HEK293 (cell line): ENCODE measurements at regions not wholly inside any gene's neighbourhood (a gene's known extent, or its start where the extent isn't known, plus 50 kb on each side); places are given as distances from the start of the nearest gene placed in this dataset.

Experiments
- CTCF ChIA-PET: fragments of 350-600 bp; formaldehyde crosslinking; extraction: SDS; loops from one replicate; lab custom pipeline; 2021; ENCODE audit warnings: antibody characterized with exemption; lab: Yijun Ruan, JAX
- POLR2A ChIA-PET: fragments of 300-600 bp; formaldehyde crosslinking; extraction: SDS; loops from one replicate; lab custom pipeline; 2020; ENCODE audit warnings: antibody characterized with exemption, inconsistent platforms; lab: Yijun Ruan, JAX
- H3K27ac ChIP-seq: fragments of 200-500 bp; sonication (Bioruptor generic); 2 replicates; pipeline ENCODE4 v1.5.1; 2014; ENCODE audit warnings: low read depth, low read length, control low read depth, inconsistent platforms; ENCODE audit errors: extremely low read depth
- H3K36me3 ChIP-seq, 2 experiments: fragments of 200-500 bp in 1 of 2; sonication (Bioruptor generic) in 1 of 2; 1 replicate in 1 of 2; 2 replicates in 1 of 2; pipeline ENCODE4 v1.5.1; 2014 to 2017; ENCODE audit warnings: inconsistent platforms in 2 of 2, low read length in 2 of 2; ENCODE audit not compliant: control insufficient read depth in 2 of 2, insufficient read depth in 1 of 2
- H3K4me1 ChIP-seq: fragments of 200-500 bp; sonication (Bioruptor generic); 2 replicates; pipeline ENCODE4 v1.5.1; 2014; ENCODE audit warnings: mild to moderate bottlenecking, low read length, inconsistent platforms; ENCODE audit not compliant: control insufficient read depth, insufficient read depth
- H3K4me3 ChIP-seq: 2 replicates; pipeline ENCODE4 v1.5.1; 2011; ENCODE audit warnings: low read depth, mild to moderate bottlenecking, control low read depth, low read length, moderate library complexity
- H3K9me3 ChIP-seq: fragments of 200-500 bp; sonication (Bioruptor generic); 2 replicates; pipeline ENCODE4 v1.5.1; 2014; ENCODE audit warnings: low read depth, low read length, inconsistent platforms; ENCODE audit not compliant: control insufficient read depth, insufficient read depth
- ELK4 ChIP-seq: IDR thresholded peaks from 2 replicates; pipeline ENCODE4 v1.6.1; 2011; ENCODE audit warnings: mild to moderate bottlenecking, low read depth, low read length, borderline replicate concordance
- GLIS1 ChIP-seq: fragments of 450-650 bp; formaldehyde crosslinking; IDR thresholded peaks from 2 replicates; pipeline ENCODE4 v1.5.1; 2016; ENCODE audit warnings: missing biosample characterization, missing genetic modification characterization
- PRDM1 ChIP-seq: fragments of 450-650 bp; formaldehyde crosslinking; IDR thresholded peaks from 2 replicates; pipeline ENCODE4; 2016; ENCODE audit warnings: missing biosample characterization, missing genetic modification characterization
- SCRT1 ChIP-seq: fragments of 450-650 bp; formaldehyde crosslinking; IDR thresholded peaks from 2 replicates; pipeline ENCODE4 v1.5.1; 2016; ENCODE audit warnings: missing biosample characterization, missing genetic modification characterization, borderline replicate concordance
- SETDB1 ChIP-seq: IDR thresholded peaks from one replicate; pipeline ENCODE4 v1.6.1; 2017; ENCODE audit warnings: mild to moderate bottlenecking, low read length, moderate library complexity, mixed read lengths; ENCODE audit not compliant: insufficient read length
- YY2 ChIP-seq: fragments of 450-650 bp; formaldehyde crosslinking; IDR thresholded peaks from 2 replicates; pipeline ENCODE4 v1.5.1; 2016; ENCODE audit warnings: missing biosample characterization, missing genetic modification characterization
- ZBTB49 ChIP-seq: fragments of 450-650 bp; formaldehyde crosslinking; IDR thresholded peaks from 2 replicates; pipeline ENCODE4 v1.5.1; 2016; ENCODE audit warnings: missing biosample characterization, missing genetic modification characterization, low read depth
- ZBTB7A ChIP-seq: fragments of 450-650 bp; formaldehyde crosslinking; IDR thresholded peaks from 2 replicates; pipeline ENCODE4 v1.5.1; 2016; ENCODE audit warnings: low read depth, missing biosample characterization, missing genetic modification characterization
- ZNF140 ChIP-seq: fragments of 450-650 bp; formaldehyde crosslinking; IDR thresholded peaks from 2 replicates; pipeline ENCODE4 v1.5.1; 2016; ENCODE audit warnings: missing biosample characterization, missing genetic modification characterization
- ZNF19 ChIP-seq: fragments of 450-650 bp; formaldehyde crosslinking; IDR thresholded peaks from 2 replicates; pipeline ENCODE4; 2016; ENCODE audit warnings: missing biosample characterization, missing genetic modification characterization, low read depth
- ZNF274 ChIP-seq, 2 experiments: fragments of 200-500 bp in 1 of 2; fragments of 450-650 bp in 1 of 2; sonication (Bioruptor generic) in 1 of 2; formaldehyde crosslinking in 1 of 2; IDR thresholded peaks; 2 replicates each; pipeline versions ENCODE4 v1.5.1 to v1.6.1; 2014 to 2016; ENCODE audit warnings: borderline replicate concordance in 1 of 2, inconsistent platforms in 1 of 2, low read length in 1 of 2, missing biosample characterization in 1 of 2, missing genetic modification characterization in 1 of 2
- ZNF302 ChIP-seq: fragments of 450-650 bp; formaldehyde crosslinking; IDR thresholded peaks from 2 replicates; pipeline ENCODE4 v1.5.1; 2016; ENCODE audit warnings: missing biosample characterization, missing genetic modification characterization, low read depth
- ZNF362 ChIP-seq: fragments of 450-650 bp; formaldehyde crosslinking; IDR thresholded peaks from 2 replicates; pipeline ENCODE4 v1.5.1; 2016; ENCODE audit warnings: missing biosample characterization, missing genetic modification characterization
- ZNF433 ChIP-seq: fragments of 450-650 bp; formaldehyde crosslinking; IDR thresholded peaks from 2 replicates; pipeline ENCODE4 v1.5.1; 2016; ENCODE audit warnings: missing biosample characterization, missing genetic modification characterization, low read depth
- ZNF473 ChIP-seq: fragments of 450-650 bp; formaldehyde crosslinking; IDR thresholded peaks from 2 replicates; pipeline ENCODE4 v1.5.1; 2017; ENCODE audit warnings: missing biosample characterization, missing genetic modification characterization
- ZNF488 ChIP-seq: fragments of 450-650 bp; formaldehyde crosslinking; IDR thresholded peaks from 2 replicates; pipeline ENCODE4 v1.5.1; 2016; ENCODE audit warnings: missing biosample characterization, missing genetic modification characterization
- ZNF549 ChIP-seq: fragments of 450-650 bp; IDR thresholded peaks from 2 replicates; pipeline ENCODE4 v1.5.1; 2018; ENCODE audit warnings: missing biosample characterization, missing genetic modification characterization, mild to moderate bottlenecking, inconsistent platforms, moderate library complexity
- ZNF558 ChIP-seq: fragments of 450-650 bp; formaldehyde crosslinking; IDR thresholded peaks from 2 replicates; pipeline ENCODE4 v1.5.1; 2016; ENCODE audit warnings: missing biosample characterization, missing genetic modification characterization
- ZNF580 ChIP-seq: fragments of 450-650 bp; formaldehyde crosslinking; IDR thresholded peaks from 2 replicates; pipeline ENCODE4 v1.5.1; 2016; ENCODE audit warnings: missing biosample characterization, missing genetic modification characterization
- ZNF626 ChIP-seq: fragments of 450-650 bp; sonication (Bioruptor Pico); formaldehyde crosslinking; IDR thresholded peaks from 2 replicates; pipeline ENCODE4 v1.5.1; 2018; ENCODE audit warnings: missing biosample characterization, missing genetic modification characterization, inconsistent platforms
- ZNF660 ChIP-seq: fragments of 450-650 bp; IDR thresholded peaks from 2 replicates; pipeline ENCODE4 v1.5.1; 2018; ENCODE audit warnings: missing biosample characterization, mild to moderate bottlenecking, missing genetic modification characterization
- ZNF704 ChIP-seq: fragments of 450-650 bp; formaldehyde crosslinking; IDR thresholded peaks from 2 replicates; pipeline ENCODE4 v1.5.1; 2016; ENCODE audit warnings: missing biosample characterization, missing genetic modification characterization
- ZNF776 ChIP-seq: fragments of 450-650 bp; formaldehyde crosslinking; IDR thresholded peaks from 2 replicates; pipeline ENCODE4 v1.5.0; 2017; ENCODE audit warnings: missing biosample characterization, missing genetic modification characterization, borderline replicate concordance

GRCh38 chr15:81728726-81729125 lies 317.1 kb downstream of the MEX3B start (continued):
- no peak for TF ChIP-seq ZBTB49 (tag by site-specific recombination)
- TF ChIP-seq ZNF626 = no peak
- TF ChIP-seq PRDM1 (tag by site-specific recombination) = no peak
- TF ChIP-seq ZNF558 = no peak
- TF ChIP-seq ZNF704 (tag by site-specific recombination) = no peak
- no peak for TF ChIP-seq YY2 (tag by site-specific recombination)
- TF ChIP-seq ZNF19 (tag by site-specific recombination) = no peak
- TF ChIP-seq ZBTB7A (tag by site-specific recombination) = no peak

- no peak overlapping the region for H3K4me3 ChIP-seq
- POLR2A ChIA-PET = no interaction called here
- CTCF ChIA-PET = no interaction called here
- no peak overlapping the region for H3K27ac ChIP-seq
- peaks cover 2% of the 10 kb centered on the region; the same call in 1 of the 2 replicates for H3K9me3 ChIP-seq
- no peaks in the 10 kb centered on the region for H3K36me3 ChIP-seq
- H3K4me1 ChIP-seq = peaks cover 11% of the 10 kb centered on the region
- TF ChIP-seq ZNF549 (tag by site-specific recombination) (0 out of 2 replicates have a peak, but pooled peaks have one; percentile 36), SETDB1 (peak; percentile 95), ZNF140 (no peak)
- TF ChIP-seq, all 188 proteins: peak for 2
Measured at GRCh38 chr15:81725590-81725989, 320.2 kb downstream of the MEX3B start.

- H3K36me3 ChIP-seq = no peaks in the 10 kb centered on the region
- peaks cover 7% of the 10 kb centered on the region; the same call in 1 of the 2 replicates for H3K4me1 ChIP-seq
- ChIA-PET CTCF (no interaction called here), POLR2A (no interaction called here)
- no peak overlapping the region for H3K27ac ChIP-seq
- H3K9me3 ChIP-seq = peaks cover 2% of the 10 kb centered on the region; the same call in 1 of the 2 replicates
- no peak overlapping the region for H3K4me3 ChIP-seq
- TF ChIP-seq ZNF488 = no peak
- no peak for TF ChIP-seq ZNF362 (tag by site-specific recombination)
- no peak for TF ChIP-seq SETDB1
- TF ChIP-seq ZNF433 (tag by site-specific recombination) = no peak
- no peak for TF ChIP-seq SCRT1 (tag by site-specific recombination)
- no peak for TF ChIP-seq ELK4
- no peak for TF ChIP-seq ZNF660 (tag by site-specific recombination)
- TF ChIP-seq ZNF302 (tag by site-specific recombination) = no peak
- TF ChIP-seq ZNF776 (tag by site-specific recombination) = no peak
- TF ChIP-seq ZNF274 (IDR thresholded peaks at IDR 0.05; ENCODE audit: low read length) = no peak
- TF ChIP-seq ZNF274 (tag by site-specific recombination; IDR thresholded peaks at IDR 0.05; ENCODE audit: borderline replicate concordance) = no peak
- TF ChIP-seq ZNF580 (tag by site-specific recombination) = no peak
- no peak for TF ChIP-seq ZNF473 (tag by site-specific recombination)
- no peak for TF ChIP-seq GLIS1
Measured at GRCh38 chr15:81724536-81724935, 321.3 kb downstream of the MEX3B start.
